GM12878 (cell line): ENCODE measurements at regions not wholly inside any gene's neighbourhood (a gene's known extent, or its start where the extent isn't known, plus 50 kb on each side); places are given as distances from the start of the nearest gene placed in this dataset.

Source experiments
- ATAC-seq: fragments of 200-7000 bp; cut with Tn5 transposase; 3 replicates; pipeline ENCODE4 v1.9.1; 2020; ENCODE audit warnings: mild to moderate bottlenecking, moderate library complexity
- BruUV-seq: library from RNA; stranded (reverse); fragments of 400-500 nt; replicated peaks from 2 replicates; lab custom pipeline; 2021; lab: Mats Ljungman, UMichigan
- CTCF ChIA-PET: fragments of 300-600 bp; sonication (Branson Sonifier 250); formaldehyde crosslinking; extraction: SDS; loops from one replicate; lab custom pipeline; 2021; ENCODE audit warnings: inconsistent platforms; lab: Yijun Ruan, JAX
- POLR2A ChIA-PET: fragments of 350-600 bp; formaldehyde crosslinking; extraction: SDS; loops from one replicate; lab custom pipeline; 2021; ENCODE audit warnings: inconsistent platforms; lab: Charles Lee
- RAD21 ChIA-PET: fragments of 300-600 bp; sonication (Branson Sonifier 250); formaldehyde crosslinking; loops from one replicate; lab custom pipeline; 2023; ENCODE audit warnings: antibody characterized with exemption; ENCODE audit not compliant: unreplicated experiment; lab: Charles Lee
- SMC1A ChIA-PET: fragments of 300-600 bp; sonication (Branson Sonifier 250); formaldehyde crosslinking; loops from one replicate; lab custom pipeline; 2023; ENCODE audit not compliant: unreplicated experiment, uncharacterized antibody; lab: Charles Lee
- DNase-seq: peaks from one replicate; pipeline ENCODE4 v3.0.0-alpha.2; 2011; ENCODE audit warnings: low read depth, low spot score
- FAIRE-seq: peaks from 3 replicates; lab custom pipeline; 2011; peaks lifted over from hg19 to GRCh38; lab: Jason Lieb, UNC
- H2AFZ ChIP-seq: 2 replicates; pipeline ENCODE4 v1.6.0; 2011; ENCODE audit warnings: low read depth, low read length, control low read depth; ENCODE audit not compliant: control insufficient read depth
- H3K27ac ChIP-seq: 2 replicates; pipeline ENCODE4 v1.5.1; 2011; ENCODE audit warnings: control low read depth; ENCODE audit not compliant: control insufficient read depth, insufficient read depth
- H3K27me3 ChIP-seq, 2 experiments: replicated peaks in 1 of 2; 2 replicates each; pipeline versions ENCODE4 v1.6.0 to v1.6.1; 2011; ENCODE audit warnings: low read length in 1 of 2; ENCODE audit not compliant: control insufficient read depth in 2 of 2, insufficient read depth in 2 of 2
- H3K36me3 ChIP-seq, 2 experiments: 2 replicates each; pipeline ENCODE4 v1.5.1; 2011; ENCODE audit warnings: low read length in 1 of 2; ENCODE audit not compliant: control insufficient read depth in 2 of 2, insufficient read depth in 2 of 2
- H3K4me1 ChIP-seq: 2 replicates; pipeline ENCODE4 v1.6.1; 2011; ENCODE audit warnings: mild to moderate bottlenecking, low read length, moderate library complexity, mixed read lengths; ENCODE audit not compliant: control insufficient read depth, insufficient read depth
- H3K4me2 ChIP-seq: 2 replicates; pipeline ENCODE4 v1.6.0; 2011; ENCODE audit warnings: control low read depth; ENCODE audit not compliant: control insufficient read depth, insufficient read depth
- H3K4me3 ChIP-seq: fragments of 200-600 bp; sonication (generic); 2 replicates; pipeline ENCODE4 v1.5.1; 2016
- H3K79me2 ChIP-seq: 2 replicates; pipeline ENCODE4 v1.6.0; 2011; ENCODE audit warnings: low read length; ENCODE audit not compliant: control insufficient read depth, insufficient read depth
- H3K9ac ChIP-seq: 2 replicates; pipeline ENCODE4 v1.8.0; 2011; ENCODE audit warnings: low read length, control low read depth, mixed read lengths; ENCODE audit not compliant: control insufficient read depth, insufficient read depth
- H3K9me3 ChIP-seq: replicated peaks from 3 replicates; pipeline ENCODE4 v1.5.1; 2011; ENCODE audit warnings: mild to moderate bottlenecking, low read length; ENCODE audit not compliant: control insufficient read depth, insufficient read depth
- H4K20me1 ChIP-seq: 2 replicates; pipeline ENCODE4 v1.6.0; 2011; ENCODE audit not compliant: control insufficient read depth, insufficient read depth
- MYC ChIP-seq: IDR thresholded peaks from 2 replicates; pipeline ENCODE4 v1.6.1; 2011; ENCODE audit warnings: mild to moderate bottlenecking, low read length, moderate library complexity, inconsistent platforms; ENCODE audit not compliant: insufficient read depth, insufficient replicate concordance, insufficient read length, severe bottlenecking
- NFYA ChIP-seq: IDR thresholded peaks from 2 replicates; pipeline ENCODE4 v1.6.1; 2011; ENCODE audit warnings: low read depth, mild to moderate bottlenecking, low read length, improper control_type of control experiment, borderline replicate concordance
- NR2C1 ChIP-seq: fragments of 450-650 bp; IDR thresholded peaks from 2 replicates; pipeline ENCODE4 v1.6.1; 2017; ENCODE audit warnings: antibody characterized with exemption, mild to moderate bottlenecking, moderate library complexity
- WGBS: methylation state at CpG from one replicate; pipeline ENCODE4 v1.1.6; 2016; ENCODE audit warnings: low lambda C conversion rate; ENCODE audit not compliant: insufficient replicate concordance, insufficient coverage; ENCODE audit errors: missing lambda C conversion rate; 5-methylcytosine and 5-hydroxymethylcytosine counted together
- in situ Hi-C: fragments of 300-500 bp; cut with MboI; formaldehyde crosslinking; loops from 9 replicates; pipeline ENCODE4 v1.14.3; 2018; ENCODE audit warnings: mixed read lengths
- intact Hi-C: fragments of 100-400 bp; cut with micrococcal nuclease; formaldehyde crosslinking; loops from one replicate; pipeline ENCODE4 v1.14.2; 2022; ENCODE audit not compliant: unreplicated experiment
- TF ChIP-seq, protein P1 (sequence below): fragments of 450-650 bp; IDR thresholded peaks from 2 replicates; pipeline ENCODE4 v1.6.1; 2017; ENCODE audit warnings: mild to moderate bottlenecking, low read depth, inconsistent platforms; ENCODE audit not compliant: poor library complexity, severe bottlenecking

DNA sequence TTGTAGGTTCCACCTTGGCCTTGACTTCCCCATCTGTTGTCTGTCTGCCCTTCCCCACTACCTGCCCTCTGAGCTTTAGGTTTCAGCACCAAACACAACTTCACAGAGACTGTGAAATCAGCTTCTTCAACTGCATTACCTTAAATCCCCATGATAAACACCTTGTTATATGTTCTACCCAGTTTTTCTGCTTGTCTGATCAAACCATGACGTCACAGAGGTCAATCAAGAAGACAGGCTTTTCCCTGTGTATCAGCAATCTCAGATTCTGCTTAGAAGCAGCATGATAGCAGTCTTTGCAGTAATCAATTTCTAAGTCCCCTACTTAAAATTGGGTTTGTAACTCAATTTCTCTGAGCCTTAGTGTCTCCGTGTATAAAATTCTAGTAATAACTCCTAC is 175.0 kb downstream of the PLK2 start:
- FAIRE-seq: no peak
- Histone ChIP-seq H3K27me3 (no peaks in the 10 kb centered on the region), H3K4me3 (no peak overlapping the region), H2AFZ (no peak overlapping the region), H3K9me3 (no peaks in the 10 kb centered on the region), H4K20me1 (no peaks in the 10 kb centered on the region), H3K4me1 (no peaks in the 10 kb centered on the region), H3K9ac (no peak overlapping the region), H3K36me3 (no peaks in the 10 kb centered on the region), H3K79me2 (no peaks in the 10 kb centered on the region), H3K4me2 (no peak overlapping the region), H3K27ac (no peak overlapping the region)
- in situ Hi-C loops: no loop called here
- DNase-seq: no peak
- 32% methylated on average over 2 of the region's 2 CpGs for WGBS
- no peak for ATAC-seq
- ChIA-PET CTCF (interaction anchor here (0.7 kb wide), 1 partner anchor 1323 kb away, joined by 3 read pairs; no protein-coding TSS in a partner anchor), RAD21 (no interaction called here), POLR2A (interaction anchor here (0.5 kb wide), 1 partner anchor 946 kb away, joined by 3 read pairs; no protein-coding TSS in a partner anchor), SMC1A (no interaction called here)
- intact Hi-C loops: no loop called here
- no peak for TF ChIP-seq MYC
- TF ChIP-seq NFYA: no peak
- no TSS peak for BruUV-seq

DNA sequence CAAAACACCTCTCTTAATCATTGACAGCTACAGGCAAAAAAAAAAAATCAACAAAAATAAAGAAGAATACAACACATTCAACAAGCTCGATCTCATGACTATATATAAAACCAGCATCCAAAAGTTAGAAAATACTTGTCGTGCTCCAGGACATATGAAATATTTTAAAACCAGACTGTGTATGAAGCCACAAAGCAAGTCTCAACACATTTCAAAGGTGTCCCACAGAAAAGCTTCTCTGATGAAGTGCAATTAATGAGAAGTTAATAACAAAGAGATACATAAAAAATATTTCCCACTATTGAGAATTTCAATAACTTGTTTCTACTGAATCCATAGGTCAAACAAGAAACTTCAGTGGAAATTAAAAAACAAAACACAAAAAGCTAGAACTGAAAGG is 178.7 kb downstream of the PLK2 start:
- H3K36me3 ChIP-seq: no peaks in the 10 kb centered on the region
- no peaks in the 10 kb centered on the region for H3K4me1 ChIP-seq
- ATAC-seq: no peak
- no peak overlapping the region for H3K9ac ChIP-seq
- ChIA-PET RAD21 (no interaction called here), POLR2A (no interaction called here), SMC1A (no interaction called here), CTCF (no interaction called here)
- no TSS peak for BruUV-seq
- H3K27ac ChIP-seq: no peak overlapping the region
- FAIRE-seq: no peak
- DNase-seq: no peak
- TF ChIP-seq, protein P1, sequence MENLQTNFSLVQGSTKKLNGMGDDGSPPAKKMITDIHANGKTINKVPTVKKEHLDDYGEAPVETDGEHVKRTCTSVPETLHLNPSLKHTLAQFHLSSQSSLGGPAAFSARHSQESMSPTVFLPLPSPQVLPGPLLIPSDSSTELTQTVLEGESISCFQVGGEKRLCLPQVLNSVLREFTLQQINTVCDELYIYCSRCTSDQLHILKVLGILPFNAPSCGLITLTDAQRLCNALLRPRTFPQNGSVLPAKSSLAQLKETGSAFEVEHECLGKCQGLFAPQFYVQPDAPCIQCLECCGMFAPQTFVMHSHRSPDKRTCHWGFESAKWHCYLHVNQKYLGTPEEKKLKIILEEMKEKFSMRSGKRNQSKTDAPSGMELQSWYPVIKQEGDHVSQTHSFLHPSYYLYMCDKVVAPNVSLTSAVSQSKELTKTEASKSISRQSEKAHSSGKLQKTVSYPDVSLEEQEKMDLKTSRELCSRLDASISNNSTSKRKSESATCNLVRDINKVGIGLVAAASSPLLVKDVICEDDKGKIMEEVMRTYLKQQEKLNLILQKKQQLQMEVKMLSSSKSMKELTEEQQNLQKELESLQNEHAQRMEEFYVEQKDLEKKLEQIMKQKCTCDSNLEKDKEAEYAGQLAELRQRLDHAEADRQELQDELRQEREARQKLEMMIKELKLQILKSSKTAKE: no peak
- no peak for TF ChIP-seq NR2C1
- intact Hi-C loops: no loop called here
- H3K9me3 ChIP-seq: no peaks in the 10 kb centered on the region
- 17% methylated on average over 2 of the region's 2 CpGs for WGBS
- H2AFZ ChIP-seq: no peak overlapping the region
- H3K79me2 ChIP-seq: no peaks in the 10 kb centered on the region
- H3K27me3 ChIP-seq: no peaks in the 10 kb centered on the region
- H3K4me2 ChIP-seq: no peak overlapping the region
- in situ Hi-C loops: no loop called here
- no peak overlapping the region for H3K4me3 ChIP-seq
- no peaks in the 10 kb centered on the region for H4K20me1 ChIP-seq
